Right forelimb (tissue), 1 donor: ENCODE measurements at regions not wholly inside any gene's neighbourhood (a gene's known extent, or its start where the extent isn't known, plus 50 kb on each side); places are given as distances from the start of the nearest gene placed in this dataset.
A peak's percentile ranks its signal among the peaks of the same experiment; 100 is the strongest.

Experiments
- DNase-seq: peaks from one replicate; pipeline ENCODE4 v3.0.0-alpha.2; 2018

- DNase-seq, result no peak
Measured at GRCh38 chr3:35380196-35380595, 259.1 kb upstream of the ARPP21 start.

- DNase-seq, result no peak
Measured at GRCh38 chr3:35383216-35383615, 256.1 kb upstream of the ARPP21 start.

- no peak for DNase-seq
Measured at GRCh38 chr3:35383719-35384555, 255.4 kb upstream of the ARPP21 start.

GRCh38 chr3:35385271-35385670 is 254.1 kb upstream of the ARPP21 start:
- DNase-seq, result no peak

- DNase-seq, result no peak
Measured at GRCh38 chr3:35389907-35390306, 249.4 kb upstream of the ARPP21 start.

- no peak for DNase-seq
Measured at GRCh38 chr3:35392187-35392586, 247.1 kb upstream of the ARPP21 start.

- DNase-seq, result peak; percentile 56
Measured at GRCh38 chr3:35393901-35394799, 245.2 kb upstream of the ARPP21 start.

- DNase-seq, result no peak
Measured at GRCh38 chr3:35394905-35395304, 244.4 kb upstream of the ARPP21 start.

- DNase-seq, result no peak
Measured at GRCh38 chr3:35401671-35402070, 237.7 kb upstream of the ARPP21 start.

GRCh38 chr3:35404571-35404970 is 234.8 kb upstream of the ARPP21 start:
- no peak for DNase-seq

- no peak for DNase-seq
Measured at GRCh38 chr3:35408882-35409281, 230.4 kb upstream of the ARPP21 start.

- DNase-seq, result no peak
Measured at GRCh38 chr3:35409991-35410390, 229.3 kb upstream of the ARPP21 start.

GRCh38 chr3:35413483-35413882 is 225.8 kb upstream of the ARPP21 start:
- DNase-seq, result no peak

- DNase-seq, result no peak
Measured at GRCh38 chr3:35417080-35417479, 222.2 kb upstream of the ARPP21 start.

GRCh38 chr3:35422101-35422500 is 217.2 kb upstream of the ARPP21 start:
- no peak for DNase-seq

- no peak for DNase-seq
Measured at GRCh38 chr3:35422836-35423601, 216.3 kb upstream of the ARPP21 start.

- DNase-seq, result no peak
Measured at GRCh38 chr3:35426366-35426958, 212.9 kb upstream of the ARPP21 start.

- no peak for DNase-seq
Measured at GRCh38 chr3:35437381-35437780, 201.9 kb upstream of the ARPP21 start.

GRCh38 chr3:35438101-35438500 is 201.2 kb upstream of the ARPP21 start:
- DNase-seq, result no peak

- no peak for DNase-seq
Measured at GRCh38 chr3:35439663-35440062, 199.7 kb upstream of the ARPP21 start.

- DNase-seq, result no peak
Measured at GRCh38 chr3:35440826-35441225, 198.5 kb upstream of the ARPP21 start.

GRCh38 chr3:35446896-35447295 is 192.4 kb upstream of the ARPP21 start:
- no peak for DNase-seq

GRCh38 chr3:35448121-35448520 is 191.2 kb upstream of the ARPP21 start:
- no peak for DNase-seq
